ENCODE measurements at regions not wholly inside any gene's neighbourhood (a gene's known extent, or its start where the extent isn't known, plus 50 kb on each side); places are given as distances from the start of the nearest gene placed in this dataset.

DNA sequence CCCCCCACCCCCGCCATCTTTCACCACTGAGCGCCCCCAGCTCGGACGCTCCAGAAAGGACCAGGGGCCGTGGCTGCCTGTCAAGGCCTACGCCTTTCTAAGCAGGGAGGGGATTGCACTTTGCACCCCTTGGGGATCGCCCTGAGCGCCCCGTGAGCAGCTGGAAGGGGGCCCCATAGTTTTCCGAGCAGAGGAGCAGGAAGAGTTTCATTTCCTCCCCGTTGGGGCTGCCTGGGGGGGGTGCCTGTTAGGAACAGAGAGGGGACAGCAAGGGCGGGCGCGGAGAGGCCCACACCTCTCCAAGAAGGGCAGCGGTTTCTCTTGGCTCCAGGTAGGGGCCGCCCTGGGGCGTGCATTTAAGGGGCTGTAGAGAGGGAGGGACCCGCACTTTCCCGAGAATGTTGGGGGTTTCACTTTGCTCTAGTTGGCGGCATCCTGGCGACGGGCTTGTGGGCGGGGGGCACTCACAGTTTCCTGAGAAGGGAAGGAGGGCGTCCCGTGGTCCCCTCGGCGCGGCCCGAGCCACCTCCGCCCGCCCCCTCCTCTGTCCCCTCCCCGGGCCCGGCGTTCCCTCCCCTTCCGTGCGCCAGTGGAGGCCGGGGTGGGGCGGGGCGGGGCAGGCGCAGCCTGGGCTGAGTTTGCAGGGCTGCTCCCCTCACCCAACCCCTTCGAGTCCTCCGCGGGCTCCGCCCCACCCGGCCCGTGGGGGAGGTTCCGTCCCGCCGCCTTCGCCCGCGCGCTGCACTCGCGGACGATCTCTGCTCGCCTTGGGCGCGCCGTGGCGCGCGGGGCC is 82.3 kb upstream of the CD99 start (continued):
- TF ChIP-seq, protein P1, sequence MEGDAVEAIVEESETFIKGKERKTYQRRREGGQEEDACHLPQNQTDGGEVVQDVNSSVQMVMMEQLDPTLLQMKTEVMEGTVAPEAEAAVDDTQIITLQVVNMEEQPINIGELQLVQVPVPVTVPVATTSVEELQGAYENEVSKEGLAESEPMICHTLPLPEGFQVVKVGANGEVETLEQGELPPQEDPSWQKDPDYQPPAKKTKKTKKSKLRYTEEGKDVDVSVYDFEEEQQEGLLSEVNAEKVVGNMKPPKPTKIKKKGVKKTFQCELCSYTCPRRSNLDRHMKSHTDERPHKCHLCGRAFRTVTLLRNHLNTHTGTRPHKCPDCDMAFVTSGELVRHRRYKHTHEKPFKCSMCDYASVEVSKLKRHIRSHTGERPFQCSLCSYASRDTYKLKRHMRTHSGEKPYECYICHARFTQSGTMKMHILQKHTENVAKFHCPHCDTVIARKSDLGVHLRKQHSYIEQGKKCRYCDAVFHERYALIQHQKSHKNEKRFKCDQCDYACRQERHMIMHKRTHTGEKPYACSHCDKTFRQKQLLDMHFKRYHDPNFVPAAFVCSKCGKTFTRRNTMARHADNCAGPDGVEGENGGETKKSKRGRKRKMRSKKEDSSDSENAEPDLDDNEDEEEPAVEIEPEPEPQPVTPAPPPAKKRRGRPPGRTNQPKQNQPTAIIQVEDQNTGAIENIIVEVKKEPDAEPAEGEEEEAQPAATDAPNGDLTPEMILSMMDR (IDR thresholded peaks at IDR 0.05): no peak

DNA sequence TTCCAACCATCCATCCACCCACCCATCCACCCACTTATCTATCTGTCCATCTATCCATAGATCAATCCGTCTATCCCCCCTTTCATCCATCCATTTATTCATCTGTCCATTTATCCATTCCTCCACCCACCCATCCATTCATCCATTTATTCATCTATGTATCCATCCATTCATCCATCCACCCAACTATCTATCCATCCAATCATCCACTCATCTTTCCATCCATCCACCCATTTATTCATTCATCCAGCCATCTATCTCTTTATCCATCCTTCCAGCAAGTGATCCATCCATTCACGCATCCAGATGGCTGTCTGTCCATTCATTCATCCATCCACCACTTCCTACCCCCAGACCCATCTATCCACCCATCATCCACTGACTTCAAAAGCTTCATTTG is 84.0 kb upstream of the CD99 start:
- no peaks in the 10 kb centered on the region for H3K4me1 ChIP-seq (ENCODE audit: control insufficient read depth in 1 of 2, insufficient read depth in 2 of 2, low read depth in 1 of 2, low read length in 1 of 2)
- H3K36me3 ChIP-seq (replicated peaks in 1 of 2; ENCODE audit: control insufficient read depth in 1 of 2, insufficient read depth in 2 of 2, low read length in 1 of 2): no peaks in the 10 kb centered on the region
- no peak overlapping the region for H2AFZ ChIP-seq (ENCODE audit: low read depth)
- ChIA-PET POLR2A (no interaction called here), CTCF (no interaction called here)
- TF ChIP-seq FOXM1 (IDR thresholded peaks at IDR 0.05; ENCODE audit: low read depth) (no peak), RFX5 (IDR thresholded peaks at IDR 0.05; ENCODE audit: low read length) (no peak), SIN3A (IDR thresholded peaks at IDR 0.05; ENCODE audit: borderline replicate concordance, low read depth, low read length) (no peak), ELF1 (IDR thresholded peaks at IDR 0.05) (no peak), TEAD4 (IDR thresholded peaks at IDR 0.05; ENCODE audit: borderline replicate concordance, insufficient read depth) (no peak), MEF2A (IDR thresholded peaks at IDR 0.05; ENCODE audit: borderline replicate concordance, low read depth) (no peak), TAF1 (IDR thresholded peaks at IDR 0.05; ENCODE audit: borderline replicate concordance, low read depth, low read length) (no peak), CHD2 (IDR thresholded peaks at IDR 0.05; ENCODE audit: low read length, partially characterized antibody) (no peak), POLR2AphosphoS5 (IDR thresholded peaks at IDR 0.05; ENCODE audit: low read depth, low read length) (no peak), NFIC (IDR thresholded peaks at IDR 0.05; ENCODE audit: borderline replicate concordance) (no peak), FOSL2 (IDR thresholded peaks at IDR 0.05; ENCODE audit: borderline replicate concordance, low read depth) (no peak), JUND (IDR thresholded peaks at IDR 0.05) (no peak), SMC3 (IDR thresholded peaks at IDR 0.05; ENCODE audit: low read depth, low read length) (no peak), MXI1 (IDR thresholded peaks at IDR 0.05; ENCODE audit: low read depth, low read length) (no peak), RAD21 (IDR thresholded peaks at IDR 0.05; ENCODE audit: low read length) (no peak)
- TF ChIP-seq, protein P1 (IDR thresholded peaks at IDR 0.05): no peak
- no peak overlapping the region for H3K4me3 ChIP-seq (ENCODE audit: low read depth in 2 of 2, low read length in 1 of 2)
- H4K20me1 ChIP-seq (ENCODE audit: insufficient read depth): no peaks in the 10 kb centered on the region
- no peaks in the 10 kb centered on the region for H3K9me2 ChIP-seq
- no peaks in the 10 kb centered on the region; the same call in 1 of the 2 replicates for H3K27me3 ChIP-seq (ENCODE audit: insufficient read depth)
- WGBS (ENCODE audit: low lambda C conversion rate): 47% methylated on average over 2 of the region's 2 CpGs
- H3K79me2 ChIP-seq (ENCODE audit: insufficient read depth): peaks cover 16% of the 10 kb centered on the region
- H3K9me3 ChIP-seq: no peaks in the 10 kb centered on the region
- DNase-seq: no peak
- no peak overlapping the region for H3K4me2 ChIP-seq
- H3K9ac ChIP-seq: no peak overlapping the region
- no peak overlapping the region for H3K27ac ChIP-seq (ENCODE audit: low read depth in 2 of 2, low read length in 1 of 2)
- no peaks in the 10 kb centered on the region for H3F3A ChIP-seq (replicated peaks; ENCODE audit: insufficient read depth)
